ENCODE measurements at regions not wholly inside any gene's neighbourhood (a gene's known extent, or its start where the extent isn't known, plus 50 kb on each side); places are given as distances from the start of the nearest gene placed in this dataset.

- TF ChIP-seq MYC (IDR thresholded peaks at IDR 0.05; ENCODE audit: low read depth, low read length) (no peak), CTCF (IDR thresholded peaks at IDR 0.05; ENCODE audit: extremely low read depth in 1 of 2, insufficient read depth in 1 of 2, low read depth in 1 of 2, low read length in 2 of 2) (no peak), GATA2 (IDR thresholded peaks at IDR 0.05; ENCODE audit: insufficient read depth, insufficient read length, low read depth, low read length) (no peak), POLR2AphosphoS5 (IDR thresholded peaks at IDR 0.05; ENCODE audit: insufficient read depth, low read depth, low read length) (no peak), EZH2 (IDR thresholded peaks at IDR 0.05; ENCODE audit: borderline replicate concordance, low read depth, low read length, severe bottlenecking) (no peak), MAX (IDR thresholded peaks at IDR 0.05; ENCODE audit: insufficient read depth, insufficient read length) (no peak)
These were observed 416.0 kb downstream of the SIPA1L2 start for GRCh38 chr1:232213928-232214327.

Measured in endothelial cell of umbilical vein (primary cell).